HG02938 (cell line): ENCODE measurements at regions not wholly inside any gene's neighbourhood (a gene's known extent, or its start where the extent isn't known, plus 50 kb on each side); places are given as distances from the start of the nearest gene placed in this dataset.

Experiments
- ATAC-seq: cut with Tn5 transposase; IDR thresholded peaks from one replicate; pipeline ENCODE4 v1.9.1; 2021; ENCODE audit warnings: mild to moderate bottlenecking, moderate library complexity; ENCODE audit not compliant: unreplicated experiment

- no peak for ATAC-seq
Measured at GRCh38 chr3:194738254-194739093, 52.8 kb downstream of the FAM43A start.

DNA sequence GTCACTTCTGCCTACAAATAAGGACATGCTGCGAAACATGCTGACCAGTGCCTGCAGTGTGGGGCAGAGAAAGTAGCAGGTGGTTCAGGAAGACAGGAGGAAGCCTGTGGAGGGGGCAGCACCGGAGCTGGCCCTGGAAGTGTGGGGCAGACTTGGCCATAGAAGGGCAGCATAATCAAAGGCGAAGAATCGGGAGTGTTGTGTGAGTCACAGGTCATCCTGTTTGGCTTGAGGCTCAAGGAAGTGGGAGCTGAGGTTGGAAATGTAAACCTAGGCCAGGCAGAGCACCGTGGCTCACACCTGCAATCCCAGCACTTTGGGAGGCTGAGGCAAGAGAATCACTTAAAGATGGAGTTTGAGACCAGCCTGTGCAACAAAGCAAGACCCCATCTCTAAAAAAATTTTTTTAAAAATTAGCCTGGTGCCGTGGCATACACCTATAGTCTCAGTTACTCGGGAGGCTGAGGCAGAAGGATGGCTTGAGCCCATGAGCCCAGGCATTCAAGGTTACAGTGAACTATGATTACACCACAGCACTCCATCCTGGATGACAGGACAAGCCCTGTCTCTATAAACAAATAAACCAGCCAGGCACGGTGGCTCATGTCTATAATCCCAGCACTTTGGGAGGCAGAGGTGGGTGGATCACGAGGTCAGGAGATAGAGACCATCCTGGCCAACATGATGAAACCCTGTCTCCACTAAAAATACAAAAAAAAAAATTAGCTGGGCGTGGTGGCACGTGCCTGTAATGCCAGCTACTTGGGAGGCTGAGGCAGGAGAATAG lies 54.0 kb downstream of the FAM43A start:
- no peak for ATAC-seq

GRCh38 chr3:194740859-194741491 lies 55.3 kb downstream of the FAM43A start:
- no peak for ATAC-seq

- ATAC-seq, result no peak
Measured at GRCh38 chr3:194741916-194742315, 56.2 kb downstream of the FAM43A start.

DNA sequence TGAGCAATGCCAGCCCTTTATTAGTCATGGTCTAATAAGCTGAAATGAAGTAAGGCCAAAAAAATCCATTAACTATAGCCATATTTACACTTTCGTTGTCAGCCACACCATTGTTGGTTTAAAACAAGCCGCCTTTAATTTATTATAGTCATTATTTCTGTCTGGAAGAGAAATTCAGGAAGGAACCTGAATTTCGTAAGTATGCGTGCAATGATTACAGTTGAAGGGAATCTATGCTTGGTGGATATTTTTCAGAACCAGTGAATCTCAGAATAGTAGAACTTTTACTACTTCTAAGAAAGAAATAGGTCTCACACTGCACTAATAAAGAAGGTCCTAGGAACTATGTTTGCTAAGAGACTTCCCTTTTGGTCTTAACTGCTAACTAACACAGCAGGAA lies 59.1 kb downstream of the FAM43A start:
- ATAC-seq, result no peak

DNA sequence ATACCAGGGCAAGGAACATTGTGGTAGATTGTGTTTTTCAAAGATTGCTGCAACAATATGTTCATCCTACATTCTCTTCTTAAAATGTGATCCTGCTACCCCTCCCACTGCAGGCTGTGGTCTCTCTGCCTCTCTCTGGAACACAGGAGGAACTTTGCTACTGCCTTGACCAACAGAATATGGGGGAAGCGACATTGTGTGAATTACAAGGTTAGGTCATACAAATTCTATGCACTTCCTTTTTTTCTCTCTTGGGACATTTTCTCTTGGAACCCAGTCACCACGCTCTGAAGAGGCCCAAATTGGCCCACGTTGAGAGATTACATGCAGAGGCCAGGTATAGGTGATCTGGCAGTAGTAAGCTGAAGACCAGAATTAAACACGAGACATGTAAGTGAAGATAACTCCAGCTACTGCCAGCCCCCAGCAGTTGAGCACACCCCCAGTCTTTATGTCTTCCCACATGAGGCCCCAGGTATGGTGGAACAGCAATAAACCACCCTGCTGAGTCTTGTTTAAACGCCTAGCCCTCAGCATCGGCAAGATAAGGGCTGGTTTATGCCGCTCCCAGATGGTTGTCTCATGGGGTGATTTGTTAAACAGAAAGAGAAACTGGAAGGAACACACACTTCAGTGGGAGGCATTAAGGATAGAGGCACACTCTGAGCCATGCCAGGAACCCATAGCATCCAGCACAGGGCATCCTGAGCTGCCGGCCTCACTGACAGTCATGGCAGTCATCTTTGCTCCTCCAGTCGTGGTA lies 59.9 kb downstream of the FAM43A start:
- no peak for ATAC-seq

GRCh38 chr3:194748225-194748624 lies 62.5 kb downstream of the FAM43A start:
- ATAC-seq, result no peak

GRCh38 chr3:194749631-194750490 lies 64.2 kb downstream of the FAM43A start:
- ATAC-seq, result no peak

DNA sequence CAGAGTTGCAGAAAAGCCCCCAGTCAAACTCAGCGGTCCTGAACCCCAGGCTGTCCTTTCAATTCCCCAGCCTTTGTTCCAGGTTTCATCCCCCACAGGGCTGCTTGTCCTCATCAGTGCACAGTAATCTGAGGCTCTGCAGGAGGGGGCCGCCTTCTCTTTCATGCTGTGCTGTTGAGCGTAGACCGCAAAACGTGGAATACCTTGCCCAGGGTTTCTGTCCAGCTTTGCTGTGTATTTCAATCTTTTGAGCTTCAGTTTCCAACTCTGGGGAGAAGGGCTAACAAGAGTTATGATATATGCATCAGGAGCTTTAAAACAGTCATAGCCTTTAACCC lies 64.8 kb downstream of the FAM43A start:
- no peak for ATAC-seq

GRCh38 chr3:194755671-194756459 lies 70.2 kb downstream of the FAM43A start:
- ATAC-seq, result no peak

GRCh38 chr3:194756460-194756779 lies 70.7 kb downstream of the FAM43A start:
- ATAC-seq, result no peak

- ATAC-seq, result no peak
Measured at GRCh38 chr3:194756791-194757325, 71.2 kb downstream of the FAM43A start.

DNA sequence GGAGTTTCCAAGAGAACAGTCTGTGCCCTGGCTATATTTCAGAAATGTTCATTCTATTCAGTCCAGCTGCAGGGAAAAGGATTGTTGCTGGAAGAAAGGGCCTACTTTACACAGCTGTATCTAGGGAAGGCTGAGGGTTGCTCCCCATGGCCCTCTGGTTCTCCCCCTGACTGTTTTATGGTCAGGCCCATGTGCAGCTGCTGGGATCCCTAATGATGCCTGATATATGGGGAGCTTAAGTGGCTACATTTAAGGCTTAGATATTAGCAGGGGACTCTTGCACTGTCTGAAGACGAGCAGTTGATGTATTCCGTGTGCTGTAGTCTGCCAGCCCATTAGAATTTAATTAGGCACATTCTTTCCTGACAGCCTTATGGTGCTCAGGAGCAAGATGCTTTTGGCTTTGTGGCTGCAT lies 72.0 kb downstream of the FAM43A start:
- ATAC-seq, result no peak

DNA sequence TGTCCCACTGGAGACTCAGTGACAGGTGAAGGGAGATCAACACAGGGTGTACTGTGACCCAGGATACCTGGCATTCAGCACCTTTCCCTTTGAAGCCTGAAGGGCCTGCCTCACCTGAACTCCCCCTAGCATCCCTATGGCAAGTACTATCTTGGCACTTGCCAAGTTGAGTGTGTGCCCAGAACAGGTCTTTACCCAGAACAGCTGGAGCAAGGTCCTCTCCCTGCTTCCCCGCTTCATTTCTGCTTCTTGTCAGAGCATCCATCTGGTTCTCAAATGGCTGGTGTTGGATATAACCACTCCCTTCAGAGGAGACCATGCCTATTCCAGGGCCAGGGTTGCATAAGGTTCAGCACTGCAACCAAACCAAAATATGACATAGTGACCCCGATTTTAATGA lies 73.0 kb downstream of the FAM43A start:
- ATAC-seq, result no peak

DNA sequence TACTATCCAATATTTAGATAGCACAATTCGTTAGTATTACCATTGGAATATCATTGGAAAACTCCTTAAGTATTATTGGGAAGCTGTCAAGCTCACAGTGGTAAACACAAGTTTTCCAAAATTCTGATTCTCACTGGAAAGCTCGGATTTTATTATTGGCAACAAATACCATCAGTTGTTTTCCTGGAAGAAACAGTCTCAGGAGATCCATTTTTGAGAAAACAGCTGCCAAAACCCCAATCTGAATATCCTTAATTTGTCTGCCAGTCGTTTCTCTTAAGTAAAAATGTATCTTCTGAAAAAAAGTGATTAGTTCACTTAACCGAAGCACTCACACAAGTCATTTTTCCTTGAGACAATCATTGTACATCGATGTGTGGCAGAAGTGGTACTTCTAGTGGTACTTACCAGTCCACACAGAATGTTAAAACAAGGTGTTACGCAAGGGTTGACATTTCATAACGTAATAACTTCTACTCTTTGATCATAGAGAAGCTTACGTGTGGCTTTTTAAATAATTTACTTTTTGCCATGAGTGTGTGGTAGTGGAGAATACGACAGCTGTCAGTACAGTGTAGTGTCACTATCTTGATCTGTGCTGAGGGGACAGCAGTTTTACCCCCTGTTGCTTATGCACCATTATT lies 74.9 kb downstream of the FAM43A start:
- ATAC-seq, result no peak

DNA sequence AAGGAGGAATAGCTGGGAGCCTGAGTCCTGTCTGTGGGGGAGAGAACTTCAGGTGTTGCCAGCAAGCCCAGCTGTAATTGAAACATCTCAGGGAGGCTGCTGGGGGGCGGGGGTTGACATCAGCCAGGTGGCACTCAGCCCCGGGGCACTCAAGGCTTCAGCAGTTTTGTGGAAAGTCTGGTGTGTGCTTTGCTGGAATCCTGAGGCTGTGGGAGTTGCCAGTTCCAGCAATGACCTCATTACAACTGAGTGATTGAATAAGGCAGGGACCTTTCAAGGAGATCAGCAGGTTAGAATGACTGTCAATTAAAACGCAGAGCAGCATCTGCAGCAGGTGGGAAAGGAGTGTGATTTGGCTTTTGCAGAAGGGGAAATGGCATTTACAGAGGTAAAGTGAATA lies 75.7 kb downstream of the FAM43A start:
- ATAC-seq, result no peak

- ATAC-seq, result no peak
Measured at GRCh38 chr3:194766845-194767244, 81.2 kb downstream of the FAM43A start.

- no peak for ATAC-seq
Measured at GRCh38 chr3:194767446-194768207, 81.9 kb downstream of the FAM43A start.
